GM23338 (cell line): ENCODE measurements at regions not wholly inside any gene's neighbourhood (a gene's known extent, or its start where the extent isn't known, plus 50 kb on each side); places are given as distances from the start of the nearest gene placed in this dataset.

ENCODE experiments used
- ATAC-seq: fragments of 200-7000 bp; cut with Tn5 transposase; 3 replicates; pipeline ENCODE4 v1.9.1; 2020
- DNase-seq: peaks from one replicate; pipeline ENCODE4 v3.0.0-alpha.2; 2015; ENCODE audit warnings: low spot score
- H2AFZ ChIP-seq: fragments of 200-600 bp; sonication (generic); 2 replicates; pipeline ENCODE4 v1.8.0; 2016; ENCODE audit warnings: antibody characterized with exemption, mild to moderate bottlenecking, moderate library complexity
- H3F3A ChIP-seq: fragments of 200-600 bp; sonication (generic); replicated peaks from 2 replicates; pipeline ENCODE4 v1.8.0; 2017; ENCODE audit warnings: antibody characterized with exemption, mixed run types, low read depth
- H3K27ac ChIP-seq: fragments of 200-600 bp; sonication (generic); 2 replicates; pipeline ENCODE4 v1.6.1; 2016; ENCODE audit warnings: low read depth
- H3K27me3 ChIP-seq: fragments of 200-600 bp; sonication (generic); 2 replicates; pipeline ENCODE4 v1.8.0; 2016; ENCODE audit warnings: mild to moderate bottlenecking, mixed run types, moderate library complexity; ENCODE audit not compliant: insufficient read depth
- H3K36me3 ChIP-seq: fragments of 200-600 bp; sonication (generic); 2 replicates; pipeline ENCODE4 v1.8.0; 2016; ENCODE audit warnings: mild to moderate bottlenecking; ENCODE audit not compliant: insufficient read depth
- H3K4me1 ChIP-seq: fragments of 200-600 bp; sonication (generic); 2 replicates; pipeline ENCODE4 v1.8.0; 2016; ENCODE audit warnings: mild to moderate bottlenecking, moderate library complexity; ENCODE audit not compliant: insufficient read depth
- H3K4me2 ChIP-seq: fragments of 200-600 bp; sonication (generic); 2 replicates; pipeline ENCODE4 v1.7.1; 2017; ENCODE audit warnings: mixed run types
- H3K4me3 ChIP-seq: fragments of 200-600 bp; sonication (generic); 2 replicates; pipeline ENCODE4 v1.6.1; 2016; ENCODE audit warnings: mixed run types
- H3K79me2 ChIP-seq: fragments of 200-600 bp; sonication (generic); replicated peaks from 2 replicates; pipeline ENCODE4 v1.8.0; 2017; ENCODE audit warnings: mild to moderate bottlenecking; ENCODE audit not compliant: insufficient read depth
- H3K9me2 ChIP-seq: fragments of 200-600 bp; sonication (generic); 2 replicates; pipeline ENCODE4 v1.8.0; 2017; ENCODE audit not compliant: insufficient read depth
- H4K20me1 ChIP-seq: fragments of 200-600 bp; sonication (generic); replicated peaks from 2 replicates; pipeline ENCODE4 v1.8.0; 2017; ENCODE audit warnings: mild to moderate bottlenecking; ENCODE audit not compliant: insufficient read depth
- H3K27ac Mint-ChIP-seq: 2 replicates; pipeline ENCODE4 v1.8.0; 2020; ENCODE audit warnings: inconsistent platforms, mild to moderate bottlenecking, moderate library complexity, mixed read lengths
- H3K27me3 Mint-ChIP-seq: 3 replicates; pipeline ENCODE4 v1.8.0; 2022; ENCODE audit warnings: low read depth, mild to moderate bottlenecking, moderate library complexity, mixed read lengths, inconsistent platforms; ENCODE audit not compliant: insufficient read depth, poor library complexity
- H3K36me3 Mint-ChIP-seq: 3 replicates; pipeline ENCODE4 v1.8.0; 2021; ENCODE audit warnings: low read depth, mild to moderate bottlenecking, inconsistent platforms, moderate library complexity, mixed read lengths
- H3K4me1 Mint-ChIP-seq: 3 replicates; pipeline ENCODE4 v1.8.0; 2020; ENCODE audit warnings: mild to moderate bottlenecking, inconsistent platforms, mixed read lengths
- H3K4me3 Mint-ChIP-seq: 3 replicates; pipeline ENCODE4 v1.8.0; 2021; ENCODE audit warnings: moderate library complexity, mild to moderate bottlenecking, inconsistent platforms, mixed read lengths
- H3K9me3 Mint-ChIP-seq: 3 replicates; pipeline ENCODE4 v1.8.0; 2020; ENCODE audit warnings: moderate library complexity, mild to moderate bottlenecking, inconsistent platforms, mixed read lengths
- CREB1 ChIP-seq: fragments of 250-450 bp; sonication (Bioruptor Pico); IDR thresholded peaks from 2 replicates; pipeline ENCODE4 v1.5.0; 2020; ENCODE audit warnings: low read depth, mild to moderate bottlenecking, moderate library complexity
- EZH2 ChIP-seq: fragments of 200-600 bp; sonication (generic); IDR thresholded peaks from one replicate; pipeline ENCODE4 v1.8.0; 2017; ENCODE audit warnings: antibody characterized with exemption, mild to moderate bottlenecking, low read depth; ENCODE audit not compliant: unreplicated experiment
- EZH2phosphoT487 ChIP-seq: fragments of 200-600 bp; sonication (generic); IDR thresholded peaks from one replicate; pipeline ENCODE4 v1.8.1; 2018; ENCODE audit warnings: antibody characterized with exemption; ENCODE audit not compliant: unreplicated experiment
- JUNB ChIP-seq: IDR thresholded peaks from one replicate; pipeline ENCODE4 v1.6.1; 2016; ENCODE audit warnings: antibody characterized with exemption; ENCODE audit not compliant: unreplicated experiment
- NANOG ChIP-seq: IDR thresholded peaks from 2 replicates; pipeline ENCODE4 v1.6.1; 2016; ENCODE audit warnings: antibody characterized with exemption, borderline replicate concordance
- POLR2AphosphoS5 ChIP-seq: IDR thresholded peaks from 2 replicates; pipeline ENCODE4 v1.6.1; 2016; ENCODE audit warnings: antibody characterized with exemption, low read depth
- REST ChIP-seq: IDR thresholded peaks from one replicate; pipeline ENCODE4 v1.6.1; 2018; ENCODE audit warnings: antibody characterized with exemption; ENCODE audit not compliant: unreplicated experiment
- STAT1 ChIP-seq: IDR thresholded peaks from one replicate; pipeline ENCODE4 v1.6.1; 2016; ENCODE audit warnings: antibody characterized with exemption; ENCODE audit not compliant: unreplicated experiment
- ZNF114 ChIP-seq: fragments of 250-450 bp; sonication (Bioruptor Pico); IDR thresholded peaks from 2 replicates; pipeline ENCODE4 v1.5.0; 2020; ENCODE audit warnings: mild to moderate bottlenecking, moderate library complexity
- ZNF331 ChIP-seq: fragments of 250-450 bp; sonication (Bioruptor Pico); IDR thresholded peaks from 2 replicates; pipeline ENCODE4 v1.5.0; 2020; ENCODE audit warnings: low read depth, mild to moderate bottlenecking, moderate library complexity
- ZNF462 ChIP-seq: fragments of 250-450 bp; sonication (Bioruptor Pico); IDR thresholded peaks from 2 replicates; pipeline ENCODE4 v1.5.0; 2020; ENCODE audit warnings: mild to moderate bottlenecking, moderate library complexity
- TF ChIP-seq, protein P1 (sequence below), 2 experiments: fragments of 200-600 bp in 1 of 2; sonication (generic) in 1 of 2; conservative IDR thresholded peaks; 2 replicates each; pipeline versions ENCODE4 v1.5.1 to v1.6.1; 2016 to 2017; ENCODE audit warnings: antibody characterized with exemption in 2 of 2, low read depth in 2 of 2, mild to moderate bottlenecking in 2 of 2, moderate library complexity in 1 of 2
- TF ChIP-seq, protein P2 (sequence below): IDR thresholded peaks from 2 replicates; pipeline ENCODE4 v1.6.1; 2016; ENCODE audit warnings: antibody characterized with exemption

GRCh38 chrX:40863671-40864070, 128.3 kb upstream of the MED14 start:
- Histone ChIP-seq H2AFZ (no peak overlapping the region), H3K36me3 (no peaks in the 10 kb centered on the region; the same call in 1 of the 2 replicates), H3K9me2 (peaks cover 3% of the 10 kb centered on the region; the same call in 1 of the 2 replicates), H3K79me2 (no peaks in the 10 kb centered on the region), H3K27ac (no peak overlapping the region), H3K4me3 (no peak overlapping the region), H3K4me1 (no peaks in the 10 kb centered on the region), H3F3A (no peaks in the 10 kb centered on the region), H3K4me2 (no peak overlapping the region), H4K20me1 (no peaks in the 10 kb centered on the region), H3K27me3 (no peaks in the 10 kb centered on the region)
- Mint-ChIP-seq H3K36me3 (peaks cover 45% of the 10 kb centered on the region), H3K27me3 (peaks cover 5% of the 10 kb centered on the region), H3K4me3 (no peak overlapping the region), H3K9me3 (peaks cover 49% of the 10 kb centered on the region), H3K4me1 (no peaks in the 10 kb centered on the region), H3K27ac (no peak overlapping the region)
- ATAC-seq: no peak
- no peak for DNase-seq
- no peak for TF ChIP-seq POLR2AphosphoS5
- no peak for TF ChIP-seq REST
- TF ChIP-seq STAT1: no peak
- TF ChIP-seq JUNB: no peak
- TF ChIP-seq EZH2: no peak
- TF ChIP-seq EZH2phosphoT487: no peak
- no peak for TF ChIP-seq ZNF462
- TF ChIP-seq ZNF114 (CRISPR knock-in tag): no peak
- TF ChIP-seq, protein P1, sequence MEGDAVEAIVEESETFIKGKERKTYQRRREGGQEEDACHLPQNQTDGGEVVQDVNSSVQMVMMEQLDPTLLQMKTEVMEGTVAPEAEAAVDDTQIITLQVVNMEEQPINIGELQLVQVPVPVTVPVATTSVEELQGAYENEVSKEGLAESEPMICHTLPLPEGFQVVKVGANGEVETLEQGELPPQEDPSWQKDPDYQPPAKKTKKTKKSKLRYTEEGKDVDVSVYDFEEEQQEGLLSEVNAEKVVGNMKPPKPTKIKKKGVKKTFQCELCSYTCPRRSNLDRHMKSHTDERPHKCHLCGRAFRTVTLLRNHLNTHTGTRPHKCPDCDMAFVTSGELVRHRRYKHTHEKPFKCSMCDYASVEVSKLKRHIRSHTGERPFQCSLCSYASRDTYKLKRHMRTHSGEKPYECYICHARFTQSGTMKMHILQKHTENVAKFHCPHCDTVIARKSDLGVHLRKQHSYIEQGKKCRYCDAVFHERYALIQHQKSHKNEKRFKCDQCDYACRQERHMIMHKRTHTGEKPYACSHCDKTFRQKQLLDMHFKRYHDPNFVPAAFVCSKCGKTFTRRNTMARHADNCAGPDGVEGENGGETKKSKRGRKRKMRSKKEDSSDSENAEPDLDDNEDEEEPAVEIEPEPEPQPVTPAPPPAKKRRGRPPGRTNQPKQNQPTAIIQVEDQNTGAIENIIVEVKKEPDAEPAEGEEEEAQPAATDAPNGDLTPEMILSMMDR (conservative IDR thresholded peaks at IDR 0.05; ENCODE audit: low read depth in 2 of 2): no peak
- no peak for TF ChIP-seq NANOG
- TF ChIP-seq, protein P2, sequence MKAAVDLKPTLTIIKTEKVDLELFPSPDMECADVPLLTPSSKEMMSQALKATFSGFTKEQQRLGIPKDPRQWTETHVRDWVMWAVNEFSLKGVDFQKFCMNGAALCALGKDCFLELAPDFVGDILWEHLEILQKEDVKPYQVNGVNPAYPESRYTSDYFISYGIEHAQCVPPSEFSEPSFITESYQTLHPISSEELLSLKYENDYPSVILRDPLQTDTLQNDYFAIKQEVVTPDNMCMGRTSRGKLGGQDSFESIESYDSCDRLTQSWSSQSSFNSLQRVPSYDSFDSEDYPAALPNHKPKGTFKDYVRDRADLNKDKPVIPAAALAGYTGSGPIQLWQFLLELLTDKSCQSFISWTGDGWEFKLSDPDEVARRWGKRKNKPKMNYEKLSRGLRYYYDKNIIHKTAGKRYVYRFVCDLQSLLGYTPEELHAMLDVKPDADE: no peak
- no peak for TF ChIP-seq ZNF331 (CRISPR knock-in tag)
- no peak for TF ChIP-seq CREB1 (CRISPR knock-in tag)
